Panc1 (cell line): ENCODE measurements at regions not wholly inside any gene's neighbourhood (a gene's known extent, or its start where the extent isn't known, plus 50 kb on each side); places are given as distances from the start of the nearest gene placed in this dataset.

ENCODE experiments used
- ATAC-seq: fragments of 200-7000 bp; cut with Tn5 transposase; 2 replicates; pipeline ENCODE4 v1.9.1; 2020; ENCODE audit warnings: mild to moderate bottlenecking, moderate library complexity
- BruUV-seq: library from RNA; stranded (reverse); fragments of 400-500 nt; replicated peaks from 2 replicates; lab custom pipeline; 2021; lab: Mats Ljungman, UMichigan
- CTCF ChIA-PET: fragments of 300-600 bp; sonication (Branson Sonifier 250); formaldehyde crosslinking; loops from one replicate; lab custom pipeline; 2022; ENCODE audit warnings: antibody characterized with exemption; lab: Charles Lee
- POLR2A ChIA-PET: fragments of 300-600 bp; sonication (Branson Sonifier 250); formaldehyde crosslinking; loops from one replicate; lab custom pipeline; 2022; ENCODE audit warnings: antibody characterized with exemption; lab: Charles Lee
- DNase-seq: peaks from one replicate; pipeline ENCODE4 v3.0.0-alpha.2; 2010; ENCODE audit warnings: low read depth, low spot score
- H3K27ac ChIP-seq: 2 replicates; pipeline ENCODE4 v1.5.1; 2011; ENCODE audit warnings: mild to moderate bottlenecking, low read length, inconsistent platforms
- H3K27me3 ChIP-seq: fragments of 200-500 bp; sonication (Bioruptor generic); 2 replicates; pipeline ENCODE4 v1.6.0; 2014; ENCODE audit warnings: low read length, inconsistent platforms; ENCODE audit not compliant: control insufficient read depth, insufficient read depth
- H3K36me3 ChIP-seq: fragments of 200-500 bp; sonication (Bioruptor generic); 2 replicates; pipeline ENCODE4 v1.5.1; 2014; ENCODE audit warnings: inconsistent platforms, mild to moderate bottlenecking, low read length, moderate library complexity; ENCODE audit not compliant: control insufficient read depth, insufficient read depth
- H3K4me1 ChIP-seq: 2 replicates; pipeline ENCODE4 v1.5.1; 2011; ENCODE audit warnings: inconsistent platforms, mild to moderate bottlenecking, low read length, moderate library complexity; ENCODE audit not compliant: control insufficient read depth, insufficient read depth
- H3K4me3 ChIP-seq, 2 experiments: 2 replicates each; pipeline ENCODE4 v1.5.1; 2011 to 2012; ENCODE audit warnings: low read depth in 2 of 2, low read length in 2 of 2, mild to moderate bottlenecking in 2 of 2, inconsistent platforms in 1 of 2, moderate library complexity in 1 of 2
- H3K9me3 ChIP-seq: fragments of 200-500 bp; sonication (Bioruptor generic); 2 replicates; pipeline ENCODE4 v1.5.1; 2014; ENCODE audit warnings: low read depth, mild to moderate bottlenecking, inconsistent platforms, low read length, moderate library complexity; ENCODE audit not compliant: control insufficient read depth, insufficient read depth
- CTCF ChIP-seq: fragments of 450-650 bp; IDR thresholded peaks from 2 replicates; pipeline ENCODE4 v1.5.1; 2017; ENCODE audit warnings: mild to moderate bottlenecking
- POLR2AphosphoS5 ChIP-seq: IDR thresholded peaks from 2 replicates; pipeline ENCODE4 v1.6.1; 2012; ENCODE audit warnings: mild to moderate bottlenecking, low read depth, low read length, moderate library complexity
- REST ChIP-seq, 2 experiments: IDR thresholded peaks; 2 replicates each; pipeline ENCODE4 v1.6.1; 2011 to 2012; ENCODE audit warnings: low read depth in 2 of 2, control low read depth in 1 of 2, low read length in 1 of 2, mild to moderate bottlenecking in 1 of 2, moderate library complexity in 1 of 2; ENCODE audit not compliant: insufficient read depth in 1 of 2
- SIN3A ChIP-seq: IDR thresholded peaks from 2 replicates; pipeline ENCODE4 v1.6.1; 2012; ENCODE audit warnings: low read depth, mild to moderate bottlenecking, low read length, moderate library complexity, borderline replicate concordance; ENCODE audit not compliant: insufficient read depth
- TCF7L2 ChIP-seq: IDR thresholded peaks from 2 replicates; pipeline ENCODE4 v1.6.1; 2011; ENCODE audit warnings: mild to moderate bottlenecking, low read depth, low read length, inconsistent platforms
- in situ Hi-C: cut with HindIII; loops from 2 replicates; pipeline ENCODE4 v1.10.0; 2016; ENCODE audit warnings: low sequenced_read_pairs, low pct_unique_long_range_greater_than_20kb
- intact Hi-C: fragments of 100-400 bp; cut with micrococcal nuclease; formaldehyde crosslinking; loops from one replicate; pipeline ENCODE4 v1.10.0; 2022; ENCODE audit not compliant: unreplicated experiment

- POLR2A ChIA-PET: no interaction called here
- no peak for TF ChIP-seq REST (IDR thresholded peaks at IDR 0.05; ENCODE audit: insufficient read depth in 1 of 2, low read depth in 2 of 2, low read length in 1 of 2)
- TF ChIP-seq SIN3A: no peak
- TF ChIP-seq CTCF: no peak
- no peak for TF ChIP-seq TCF7L2
- TF ChIP-seq POLR2AphosphoS5: no peak
These were observed 85.7 kb upstream of the SPIN4 start for GRCh38 chrX:63436865-63437264.

GRCh38 chrX:63434665-63435064, 83.5 kb upstream of the SPIN4 start:
- ChIA-PET CTCF (no interaction called here), POLR2A (no interaction called here)
- no peak overlapping the region for H3K4me3 ChIP-seq
- intact Hi-C loops: no loop called here
- no peak for DNase-seq
- no peak for TF ChIP-seq CTCF
- TF ChIP-seq REST (IDR thresholded peaks at IDR 0.05; ENCODE audit: insufficient read depth in 1 of 2, low read depth in 2 of 2, low read length in 1 of 2): no peak
- no peak for TF ChIP-seq POLR2AphosphoS5
- no peak for TF ChIP-seq SIN3A
- no peak for TF ChIP-seq TCF7L2
- no peaks in the 10 kb centered on the region for H3K4me1 ChIP-seq
- H3K27ac ChIP-seq: no peak overlapping the region
- no peaks in the 10 kb centered on the region for H3K9me3 ChIP-seq
- no peak for ATAC-seq
- BruUV-seq: no TSS peak
- in situ Hi-C loops: no loop called here
- no peaks in the 10 kb centered on the region for H3K27me3 ChIP-seq
- H3K36me3 ChIP-seq: no peaks in the 10 kb centered on the region

More at GRCh38 chrX:63436865-63437264, 85.7 kb upstream of the SPIN4 start:
- CTCF ChIA-PET: no interaction called here
- Histone ChIP-seq H3K4me3 (no peak overlapping the region), H3K36me3 (no peaks in the 10 kb centered on the region), H3K4me1 (no peaks in the 10 kb centered on the region), H3K27me3 (no peaks in the 10 kb centered on the region), H3K9me3 (no peaks in the 10 kb centered on the region), H3K27ac (no peak overlapping the region)
- ATAC-seq: no peak
- in situ Hi-C loops (no loop called here), intact Hi-C loops (no loop called here)
- BruUV-seq: no TSS peak
- DNase-seq: no peak
